Lower lobe of right lung (tissue), 2 donors: ENCODE measurements at regions not wholly inside any gene's neighbourhood (a gene's known extent, or its start where the extent isn't known, plus 50 kb on each side); places are given as distances from the start of the nearest gene placed in this dataset.
"Not testable (repeated sequence)": the region's sequence is repeated elsewhere in the genome, so short reads cannot be mapped to it uniquely, and the experiment has no call there.

Experiments
- ATAC-seq, 2 donors: fragments of 200-7000 bp; cut with Tn5 transposase; one replicate each; pipeline ENCODE4 v1.9.1; 2020 to 2022; ENCODE audit warnings: mild to moderate bottlenecking in 2 of 2, moderate library complexity in 2 of 2
- DNase-seq: peaks from one replicate; pipeline ENCODE4 v3.0.0-alpha.2; 2020
- H3K27ac ChIP-seq: fragments of 200-600 bp; one replicate; pipeline ENCODE4 v1.8.0; 2022
- H3K27me3 ChIP-seq: fragments of 200-600 bp; one replicate; pipeline ENCODE4 v1.8.0; 2022; ENCODE audit warnings: low read depth
- H3K36me3 ChIP-seq: fragments of 200-600 bp; one replicate; pipeline ENCODE4 v1.8.0; 2022; ENCODE audit warnings: mild to moderate bottlenecking
- H3K4me1 ChIP-seq: fragments of 200-600 bp; one replicate; pipeline ENCODE4 v1.8.0; 2022
- H3K4me3 ChIP-seq: fragments of 200-600 bp; one replicate; pipeline ENCODE4 v1.8.0; 2022; ENCODE audit warnings: mild to moderate bottlenecking
- H3K9me3 ChIP-seq: fragments of 200-600 bp; one replicate; pipeline ENCODE4 v1.8.0; 2022
- CTCF ChIP-seq: fragments of 200-600 bp; IDR thresholded peaks from one replicate; pipeline ENCODE4 v1.8.0; 2022; ENCODE audit warnings: antibody characterized with exemption, mild to moderate bottlenecking
- intact Hi-C: fragments of 100-400 bp; cut with DNase I; formaldehyde crosslinking; loops from one replicate; pipeline ENCODE4 v1.11.0; 2022
- donor health status: DM: no; HTN: yes; CAD: no; lungs with severe emphysema.

GRCh38 chr12:125552295-125552694 lies 487.1 kb downstream of the AACS start:
- no peaks in the 10 kb centered on the region for H3K4me1 ChIP-seq
- H3K36me3 ChIP-seq = no peaks in the 10 kb centered on the region
- no peak for ATAC-seq
- no peaks in the 10 kb centered on the region for H3K9me3 ChIP-seq
- H3K27me3 ChIP-seq = no peaks in the 10 kb centered on the region
- intact Hi-C loops = no loop called here
- H3K27ac ChIP-seq = no peak overlapping the region
- no peak for TF ChIP-seq CTCF
- DNase-seq = no peak
- no peak overlapping the region for H3K4me3 ChIP-seq

GRCh38 chr12:125561008-125561407 lies 495.8 kb downstream of the AACS start:
- H3K36me3 ChIP-seq, DNase-seq, intact Hi-C loops, H3K27me3 ChIP-seq, H3K9me3 ChIP-seq, H3K27ac ChIP-seq, H3K4me1 ChIP-seq, ATAC-seq, H3K4me3 ChIP-seq: not testable (repeated sequence)

GRCh38 chr12:125564753-125565152 lies 499.5 kb downstream of the AACS start:
- ATAC-seq (no peak), DNase-seq (no peak)
- intact Hi-C loops = no loop called here
- Histone ChIP-seq H3K27ac (no peak overlapping the region), H3K9me3 (no peaks in the 10 kb centered on the region), H3K27me3 (no peaks in the 10 kb centered on the region), H3K4me3 (no peak overlapping the region), H3K4me1 (no peaks in the 10 kb centered on the region), H3K36me3 (no peaks in the 10 kb centered on the region)
- no peak for TF ChIP-seq CTCF

GRCh38 chr12:125567581-125567980 lies 502.3 kb downstream of the AACS start:
- TF ChIP-seq CTCF = no peak
- intact Hi-C loops = no loop called here

GRCh38 chr12:125568306-125568705 lies 503.1 kb downstream of the AACS start:
- Histone ChIP-seq H3K27me3 (no peaks in the 10 kb centered on the region), H3K36me3 (no peaks in the 10 kb centered on the region), H3K9me3 (no peaks in the 10 kb centered on the region), H3K4me1 (no peaks in the 10 kb centered on the region), H3K27ac (no peak overlapping the region), H3K4me3 (no peak overlapping the region)
- TF ChIP-seq CTCF = no peak
- no peak for DNase-seq
- no peak for ATAC-seq
- intact Hi-C loops = no loop called here

More at GRCh38 chr12:125567581-125567980, 502.3 kb downstream of the AACS start:
- Histone ChIP-seq H3K4me1 (no peaks in the 10 kb centered on the region), H3K36me3 (no peaks in the 10 kb centered on the region), H3K9me3 (no peaks in the 10 kb centered on the region), H3K27ac (no peak overlapping the region), H3K27me3 (no peaks in the 10 kb centered on the region), H3K4me3 (no peak overlapping the region)
- no peak for ATAC-seq
- DNase-seq = no peak

GRCh38 chr12:125573271-125573670 lies 508.0 kb downstream of the AACS start:
- no peaks in the 10 kb centered on the region for H3K27me3 ChIP-seq
- no peak overlapping the region for H3K27ac ChIP-seq
- no peaks in the 10 kb centered on the region for H3K4me1 ChIP-seq
- intact Hi-C loops = no loop called here
- no peak overlapping the region for H3K4me3 ChIP-seq
- no peaks in the 10 kb centered on the region for H3K36me3 ChIP-seq
- no peak for TF ChIP-seq CTCF
- peaks cover 2% of the 10 kb centered on the region for H3K9me3 ChIP-seq
- no peak for ATAC-seq
- no peak for DNase-seq
